Gastroesophageal sphincter (tissue), 3 donors: ENCODE measurements at regions not wholly inside any gene's neighbourhood (a gene's known extent, or its start where the extent isn't known, plus 50 kb on each side); places are given as distances from the start of the nearest gene placed in this dataset.
"Not testable (repeated sequence)": the region's sequence is repeated elsewhere in the genome, so short reads cannot be mapped to it uniquely, and the experiment has no call there.

Source experiments
- EP300 ChIP-seq: sonication (generic); formaldehyde crosslinking; IDR thresholded peaks from one replicate; pipeline ENCODE4 v1.6.1; 2017; ENCODE audit warnings: antibody characterized with exemption, mild to moderate bottlenecking
- POLR2A ChIP-seq, 2 donors: fragments of 450-650 bp; IDR thresholded peaks; one replicate each; pipeline ENCODE4 v1.6.1; 2017; ENCODE audit warnings: antibody characterized with exemption in 2 of 2, mild to moderate bottlenecking in 2 of 2, moderate library complexity in 1 of 2
- TF ChIP-seq, protein P1 (sequence below), 4 experiments: fragments of 200-600 bp in 2 of 4; fragments of 450-650 bp in 2 of 4; sonication (generic) in 1 of 4; IDR thresholded peaks; one replicate each; pipeline ENCODE4 v1.5.1; 2017 to 2019; ENCODE audit warnings: antibody characterized with exemption in 4 of 4, mild to moderate bottlenecking in 2 of 4, moderate library complexity in 2 of 4

DNA sequence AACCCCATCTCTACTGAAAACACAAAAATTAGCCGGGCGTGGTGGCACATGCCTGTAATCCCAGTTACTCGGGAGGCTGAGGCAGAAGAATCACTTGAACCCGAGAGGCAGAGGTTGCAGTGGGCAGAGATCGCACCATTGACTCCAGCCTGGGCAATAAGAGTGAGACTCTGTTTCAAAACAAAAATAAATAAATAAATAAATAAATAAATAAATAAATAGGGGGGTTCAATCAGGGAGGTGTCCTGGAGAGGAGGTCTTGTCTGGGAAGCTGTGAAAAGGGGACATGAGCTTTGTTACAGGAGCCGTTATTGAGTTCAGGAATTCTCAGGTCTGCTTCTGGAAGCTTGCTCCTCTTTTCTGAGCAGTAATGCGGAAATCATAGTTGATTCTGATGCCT lies 157.7 kb downstream of the SH3BP4 start:
- TF ChIP-seq, protein P1, sequence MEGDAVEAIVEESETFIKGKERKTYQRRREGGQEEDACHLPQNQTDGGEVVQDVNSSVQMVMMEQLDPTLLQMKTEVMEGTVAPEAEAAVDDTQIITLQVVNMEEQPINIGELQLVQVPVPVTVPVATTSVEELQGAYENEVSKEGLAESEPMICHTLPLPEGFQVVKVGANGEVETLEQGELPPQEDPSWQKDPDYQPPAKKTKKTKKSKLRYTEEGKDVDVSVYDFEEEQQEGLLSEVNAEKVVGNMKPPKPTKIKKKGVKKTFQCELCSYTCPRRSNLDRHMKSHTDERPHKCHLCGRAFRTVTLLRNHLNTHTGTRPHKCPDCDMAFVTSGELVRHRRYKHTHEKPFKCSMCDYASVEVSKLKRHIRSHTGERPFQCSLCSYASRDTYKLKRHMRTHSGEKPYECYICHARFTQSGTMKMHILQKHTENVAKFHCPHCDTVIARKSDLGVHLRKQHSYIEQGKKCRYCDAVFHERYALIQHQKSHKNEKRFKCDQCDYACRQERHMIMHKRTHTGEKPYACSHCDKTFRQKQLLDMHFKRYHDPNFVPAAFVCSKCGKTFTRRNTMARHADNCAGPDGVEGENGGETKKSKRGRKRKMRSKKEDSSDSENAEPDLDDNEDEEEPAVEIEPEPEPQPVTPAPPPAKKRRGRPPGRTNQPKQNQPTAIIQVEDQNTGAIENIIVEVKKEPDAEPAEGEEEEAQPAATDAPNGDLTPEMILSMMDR (IDR thresholded peaks at IDR 0.05) = not testable (repeated sequence)
- TF ChIP-seq EP300; POLR2A (IDR thresholded peaks at IDR 0.05): not testable (repeated sequence)
